GM12892 (cell line): ENCODE measurements at regions not wholly inside any gene's neighbourhood (a gene's known extent, or its start where the extent isn't known, plus 50 kb on each side); places are given as distances from the start of the nearest gene placed in this dataset.

ENCODE experiments used
- POLR2A ChIP-seq: IDR thresholded peaks from 2 replicates; pipeline ENCODE4 v1.6.1; 2011; ENCODE audit warnings: low read depth, low read length, control low read depth
- POLR2AphosphoS5 ChIP-seq: IDR thresholded peaks from 2 replicates; pipeline ENCODE4 v1.6.1; 2011; ENCODE audit warnings: low read depth, low read length, control low read depth
- TAF1 ChIP-seq: IDR thresholded peaks from 2 replicates; pipeline ENCODE4 v1.6.1; 2011; ENCODE audit warnings: low read depth, mild to moderate bottlenecking, control low read depth, low read length, borderline replicate concordance

- TF ChIP-seq POLR2A (no peak), POLR2AphosphoS5 (no peak), TAF1 (no peak)
Measured at GRCh38 chr10:15457382-15457781, 86.3 kb upstream of the FAM171A1 start.
